ENCODE measurements at regions not wholly inside any gene's neighbourhood (a gene's known extent, or its start where the extent isn't known, plus 50 kb on each side); places are given as distances from the start of the nearest gene placed in this dataset.

DNA sequence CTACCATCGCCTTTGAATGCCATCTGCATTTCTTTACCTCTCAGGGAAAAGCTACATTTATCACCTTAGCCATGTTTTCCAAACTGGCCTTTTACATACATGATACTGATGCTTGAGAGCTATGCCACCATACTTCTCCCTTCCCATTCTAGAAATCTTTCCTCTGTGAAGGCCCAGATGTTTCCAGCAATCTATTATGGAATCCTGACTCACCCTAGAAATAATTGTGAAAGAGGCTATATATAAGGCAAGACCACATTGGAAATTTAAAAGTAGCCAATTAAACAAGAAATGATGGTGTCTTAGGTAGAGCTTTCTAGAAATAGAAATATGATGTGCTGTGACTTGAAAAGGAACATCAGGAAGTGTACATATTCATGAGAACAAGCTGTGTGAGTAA lies 389.7 kb downstream of the INHBA start:
- WGBS = 92% methylated on average over 1 of the region's 1 CpG
- Histone ChIP-seq H3K27me3 (ENCODE audit: control insufficient read depth, insufficient read depth) (no peaks in the 10 kb centered on the region), H3K9me3 (ENCODE audit: control insufficient read depth, low read length) (no peaks in the 10 kb centered on the region), H3K4me1 (ENCODE audit: control insufficient read depth, insufficient read depth, low read length) (no peaks in the 10 kb centered on the region), H3K27ac (ENCODE audit: low read length) (no peak overlapping the region), H3K4me3 (ENCODE audit: low read length) (no peak overlapping the region)
- intact Hi-C loops (cut with DNase I) = no loop called here
- DNase-seq = no peak
- ATAC-seq = no peak

GRCh38 chr7:41312235-41312634 lies 390.7 kb downstream of the INHBA start:
- Histone ChIP-seq H3K4me3 (ENCODE audit: low read length) (no peak overlapping the region), H3K9me3 (ENCODE audit: control insufficient read depth, low read length) (no peaks in the 10 kb centered on the region), H3K27me3 (ENCODE audit: control insufficient read depth, insufficient read depth) (no peaks in the 10 kb centered on the region), H3K27ac (ENCODE audit: low read length) (no peak overlapping the region), H3K4me1 (ENCODE audit: control insufficient read depth, insufficient read depth, low read length) (no peaks in the 10 kb centered on the region)
- WGBS = 82% methylated on average over 6 of the region's 6 CpGs
- DNase-seq (no peak), ATAC-seq (no peak)
- intact Hi-C loops (cut with DNase I) = no loop called here

DNA sequence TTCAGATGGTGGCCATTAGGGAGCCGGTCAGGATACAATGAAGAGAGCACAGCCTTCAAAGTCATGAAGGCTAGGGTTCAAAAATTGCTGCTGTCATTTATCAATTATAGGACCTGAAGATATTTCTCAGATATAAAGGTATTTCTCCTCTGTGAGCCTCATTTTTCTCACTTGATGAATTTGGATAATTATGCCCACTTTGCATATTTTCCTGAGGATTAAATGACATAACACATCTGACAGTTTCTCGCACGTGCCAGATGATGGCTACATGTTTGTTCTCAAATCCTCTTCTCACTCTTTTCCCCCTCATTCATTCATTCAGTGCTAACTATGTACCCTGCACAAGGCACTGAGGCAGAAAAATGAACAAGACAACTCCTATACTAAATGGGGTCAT lies 391.6 kb downstream of the INHBA start:
- WGBS = 92% methylated on average over 3 of the region's 3 CpGs
- intact Hi-C loops (cut with DNase I) = no loop called here
- no peak for DNase-seq
- Histone ChIP-seq H3K27me3 (ENCODE audit: control insufficient read depth, insufficient read depth) (no peaks in the 10 kb centered on the region), H3K4me3 (ENCODE audit: low read length) (no peak overlapping the region), H3K9me3 (ENCODE audit: control insufficient read depth, low read length) (no peaks in the 10 kb centered on the region), H3K4me1 (ENCODE audit: control insufficient read depth, insufficient read depth, low read length) (no peaks in the 10 kb centered on the region), H3K27ac (ENCODE audit: low read length) (no peak overlapping the region)
- ATAC-seq = no peak

GRCh38 chr7:41306486-41306885 lies 396.4 kb downstream of the INHBA start:
- no peaks in the 10 kb centered on the region for H3K27me3 ChIP-seq (ENCODE audit: control insufficient read depth, insufficient read depth)
- ATAC-seq (no peak), DNase-seq (no peak)
- intact Hi-C loops (cut with DNase I) = no loop called here
- H3K4me3 ChIP-seq (ENCODE audit: low read length) = no peak overlapping the region
- H3K4me1 ChIP-seq (ENCODE audit: control insufficient read depth, insufficient read depth, low read length) = no peaks in the 10 kb centered on the region
- no peak overlapping the region for H3K27ac ChIP-seq (ENCODE audit: low read length)
- H3K9me3 ChIP-seq (ENCODE audit: control insufficient read depth, low read length) = no peaks in the 10 kb centered on the region
- WGBS = 85% methylated on average over 2 of the region's 2 CpGs

- 85% methylated on average over 1 of the region's 1 CpG for WGBS
These were observed 397.9 kb downstream of the INHBA start for GRCh38 chr7:41305001-41305400.

GRCh38 chr7:41303709-41304108 lies 399.2 kb downstream of the INHBA start:
- Histone ChIP-seq H3K27ac (ENCODE audit: low read length) (no peak overlapping the region), H3K9me3 (ENCODE audit: control insufficient read depth, low read length) (no peaks in the 10 kb centered on the region), H3K27me3 (ENCODE audit: control insufficient read depth, insufficient read depth) (no peaks in the 10 kb centered on the region), H3K4me3 (ENCODE audit: low read length) (no peak overlapping the region), H3K4me1 (ENCODE audit: control insufficient read depth, insufficient read depth, low read length) (no peaks in the 10 kb centered on the region)
- DNase-seq (no peak), ATAC-seq (no peak)
- intact Hi-C loops (cut with DNase I) = no loop called here
- 91% methylated on average over 4 of the region's 4 CpGs for WGBS

More at GRCh38 chr7:41305001-41305400, 397.9 kb downstream of the INHBA start:
- Histone ChIP-seq H3K27me3 (ENCODE audit: control insufficient read depth, insufficient read depth) (no peaks in the 10 kb centered on the region), H3K9me3 (ENCODE audit: control insufficient read depth, low read length) (no peaks in the 10 kb centered on the region), H3K4me1 (ENCODE audit: control insufficient read depth, insufficient read depth, low read length) (no peaks in the 10 kb centered on the region), H3K4me3 (ENCODE audit: low read length) (no peak overlapping the region), H3K27ac (ENCODE audit: low read length) (no peak overlapping the region)
- ATAC-seq (no peak), DNase-seq (no peak)
- intact Hi-C loops (cut with DNase I) = no loop called here

GRCh38 chr7:41298409-41298808 lies 404.5 kb downstream of the INHBA start:
- intact Hi-C loops (cut with DNase I) = no loop called here
- Histone ChIP-seq H3K4me1 (ENCODE audit: control insufficient read depth, insufficient read depth, low read length) (no peaks in the 10 kb centered on the region), H3K4me3 (ENCODE audit: low read length) (no peak overlapping the region), H3K27ac (ENCODE audit: low read length) (no peak overlapping the region), H3K27me3 (ENCODE audit: control insufficient read depth, insufficient read depth) (no peaks in the 10 kb centered on the region), H3K9me3 (ENCODE audit: control insufficient read depth, low read length) (no peaks in the 10 kb centered on the region)
- no peak for ATAC-seq
- WGBS = 81% methylated on average over 2 of the region's 2 CpGs
- no peak for DNase-seq

- H3K27me3 ChIP-seq (ENCODE audit: control insufficient read depth, insufficient read depth) = no peaks in the 10 kb centered on the region
- H3K9me3 ChIP-seq (ENCODE audit: control insufficient read depth, low read length) = no peaks in the 10 kb centered on the region
- no peak overlapping the region for H3K27ac ChIP-seq (ENCODE audit: low read length)
- no peak overlapping the region for H3K4me3 ChIP-seq (ENCODE audit: low read length)
- no peak for ATAC-seq
- no peak for DNase-seq
- intact Hi-C loops (cut with DNase I) = no loop called here
- no peaks in the 10 kb centered on the region for H3K4me1 ChIP-seq (ENCODE audit: control insufficient read depth, insufficient read depth, low read length)
- WGBS = 60% methylated on average over 6 of the region's 6 CpGs
These were observed 405.7 kb downstream of the INHBA start for GRCh38 chr7:41297166-41297565.

DNA sequence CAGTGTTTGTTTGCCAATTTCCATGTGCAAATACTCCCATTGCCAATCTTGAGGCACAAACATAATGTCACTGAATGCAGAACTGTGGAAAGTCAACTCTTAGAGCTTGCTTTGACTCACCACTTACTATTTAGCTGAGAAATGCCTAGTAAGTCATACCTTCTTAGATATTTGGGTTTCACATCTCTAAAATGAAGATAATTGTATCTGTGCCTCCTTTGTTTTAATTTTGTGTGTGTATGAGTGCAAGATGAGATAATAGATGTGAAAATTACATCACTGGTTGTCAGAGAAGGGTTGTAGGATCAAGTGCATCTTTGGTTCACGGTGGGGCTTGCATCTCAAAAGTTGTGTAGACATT lies 407.5 kb downstream of the INHBA start:
- ATAC-seq = no peak
- intact Hi-C loops (cut with DNase I) = no loop called here
- Histone ChIP-seq H3K27me3 (ENCODE audit: control insufficient read depth, insufficient read depth) (no peaks in the 10 kb centered on the region), H3K4me3 (ENCODE audit: low read length) (no peak overlapping the region), H3K9me3 (ENCODE audit: control insufficient read depth, low read length) (no peaks in the 10 kb centered on the region), H3K4me1 (ENCODE audit: control insufficient read depth, insufficient read depth, low read length) (no peaks in the 10 kb centered on the region), H3K27ac (ENCODE audit: low read length) (no peak overlapping the region)
- DNase-seq = no peak
- WGBS = 89% methylated on average over 1 of the region's 1 CpG

DNA sequence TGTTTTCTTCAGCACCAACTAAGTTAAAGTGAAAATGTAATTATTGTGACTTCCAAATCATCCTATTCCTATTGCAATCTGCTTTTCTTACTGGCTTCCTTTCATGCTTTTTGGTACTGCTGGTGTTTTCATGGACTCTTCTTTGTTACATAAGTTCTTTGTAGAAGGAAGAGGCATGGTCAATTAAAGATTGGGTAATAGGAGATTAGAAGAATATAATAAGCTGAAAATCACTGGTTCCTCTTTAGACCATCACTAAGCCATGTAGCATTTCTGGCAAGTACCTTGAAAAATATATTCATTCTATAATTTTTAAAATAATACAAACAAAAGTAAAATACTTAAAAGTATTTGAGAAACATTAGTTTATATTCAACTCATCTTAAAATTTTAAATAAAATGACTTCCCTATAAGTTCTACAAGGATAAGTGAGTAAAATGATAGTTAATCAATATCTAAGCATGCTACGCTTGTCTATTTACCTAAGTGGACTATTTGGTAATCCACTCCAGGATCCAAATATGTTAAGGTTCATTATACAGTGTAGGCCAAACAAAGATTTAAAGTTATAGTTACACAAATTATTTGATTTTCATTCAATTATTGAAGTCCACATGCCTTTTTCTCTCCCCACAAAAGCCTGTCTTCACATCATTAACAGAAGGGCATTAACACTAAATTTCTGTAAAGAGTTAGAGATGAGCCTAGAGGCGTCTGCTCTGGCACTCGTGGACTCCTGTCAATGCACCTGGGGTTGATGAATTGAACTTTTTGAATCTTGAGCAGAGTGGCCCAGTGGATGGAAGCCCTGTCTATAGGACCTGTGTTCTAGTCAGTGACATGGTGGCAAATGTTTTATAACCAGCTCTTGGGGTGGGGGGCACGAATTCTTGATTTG lies 408.1 kb downstream of the INHBA start:
- no peaks in the 10 kb centered on the region for H3K27me3 ChIP-seq (ENCODE audit: control insufficient read depth, insufficient read depth)
- DNase-seq = no peak
- intact Hi-C loops (cut with DNase I) = no loop called here
- no peaks in the 10 kb centered on the region for H3K9me3 ChIP-seq (ENCODE audit: control insufficient read depth, low read length)
- H3K27ac ChIP-seq (ENCODE audit: low read length) = no peak overlapping the region
- 78% methylated on average over 4 of the region's 4 CpGs for WGBS
- ATAC-seq = no peak
- no peaks in the 10 kb centered on the region for H3K4me1 ChIP-seq (ENCODE audit: control insufficient read depth, insufficient read depth, low read length)
- no peak overlapping the region for H3K4me3 ChIP-seq (ENCODE audit: low read length)

DNA sequence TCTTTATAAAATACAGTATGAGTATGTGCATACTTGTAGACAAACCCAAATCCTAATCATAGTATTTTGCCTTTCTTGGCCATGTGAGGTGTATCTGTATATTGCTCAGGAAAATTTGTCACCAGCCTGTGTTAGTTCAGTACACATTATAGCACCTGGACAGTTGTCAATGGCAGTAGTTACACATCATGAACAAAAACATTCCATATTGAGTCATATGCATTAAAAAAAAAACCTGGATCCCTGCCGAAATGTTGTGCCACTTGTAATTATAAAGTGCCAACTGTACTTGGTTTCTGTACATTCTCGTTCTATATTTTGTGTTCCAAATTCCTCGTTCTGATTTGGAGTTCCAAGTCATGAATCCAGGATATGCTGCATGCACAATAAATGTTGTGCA lies 410.4 kb downstream of the INHBA start:
- 89% methylated on average over 3 of the region's 3 CpGs for WGBS
- no peak for ATAC-seq

More for the DNA sequence above, 410.4 kb downstream of the INHBA start:
- H3K4me1 ChIP-seq (ENCODE audit: control insufficient read depth, insufficient read depth, low read length) = no peaks in the 10 kb centered on the region
- intact Hi-C loops (cut with DNase I) = no loop called here
- H3K27ac ChIP-seq (ENCODE audit: low read length) = no peak overlapping the region
- H3K4me3 ChIP-seq (ENCODE audit: low read length) = no peak overlapping the region
- H3K9me3 ChIP-seq (ENCODE audit: control insufficient read depth, low read length) = no peaks in the 10 kb centered on the region
- no peaks in the 10 kb centered on the region for H3K27me3 ChIP-seq (ENCODE audit: control insufficient read depth, insufficient read depth)
- DNase-seq = no peak

Measured in right cardiac atrium (tissue), 5 donors.